OCI-LY7 (cell line): ENCODE measurements at regions not wholly inside any gene's neighbourhood (a gene's known extent, or its start where the extent isn't known, plus 50 kb on each side); places are given as distances from the start of the nearest gene placed in this dataset.
A peak's percentile ranks its signal among the peaks of the same experiment; 100 is the strongest.

Experiments
- BruUV-seq: library from RNA; stranded (reverse); fragments of 400-500 nt; replicated peaks from 2 replicates; lab custom pipeline; 2021; lab: Mats Ljungman, UMichigan
- CTCF ChIA-PET: fragments of 300-600 bp; sonication (Branson Sonifier 250); formaldehyde crosslinking; loops from one replicate; lab custom pipeline; 2022; ENCODE audit warnings: antibody characterized with exemption; ENCODE audit not compliant: unreplicated experiment; lab: Charles Lee
- POLR2A ChIA-PET: fragments of 300-600 bp; sonication (Branson Sonifier 250); formaldehyde crosslinking; loops from one replicate; lab custom pipeline; 2022; ENCODE audit warnings: antibody characterized with exemption; lab: Charles Lee
- DNase-seq: peaks from one replicate; pipeline ENCODE4 v3.0.0-alpha.2; 2015; ENCODE audit warnings: low spot score
- H2AFZ ChIP-seq: fragments of 200-600 bp; sonication (generic), shearing (Covaris generic); 2 replicates; pipeline ENCODE4 v1.6.1; 2014; ENCODE audit warnings: mild to moderate bottlenecking, antibody characterized with exemption, low read length, moderate library complexity
- H3K27ac ChIP-seq: fragments of 200-600 bp; sonication (generic); 2 replicates; pipeline ENCODE4 v1.5.1; 2014; ENCODE audit warnings: mixed run types, low read depth, mild to moderate bottlenecking, moderate library complexity, low read length, inconsistent platforms; ENCODE audit not compliant: poor library complexity, severe bottlenecking
- H3K36me3 ChIP-seq: fragments of 200-600 bp; sonication (generic); 2 replicates; pipeline ENCODE4 v1.6.1; 2014; ENCODE audit warnings: mild to moderate bottlenecking, antibody characterized with exemption, low read length, moderate library complexity, mixed read lengths; ENCODE audit not compliant: insufficient read depth
- H3K4me1 ChIP-seq: fragments of 200-600 bp; sonication (generic); 2 replicates; pipeline ENCODE4 v1.5.1; 2014; ENCODE audit warnings: mild to moderate bottlenecking, low read length; ENCODE audit not compliant: insufficient read depth, poor library complexity, severe bottlenecking
- H3K4me2 ChIP-seq: fragments of 200-600 bp; sonication (generic); 2 replicates; pipeline ENCODE4 v1.6.1; 2014; ENCODE audit warnings: mild to moderate bottlenecking, low read length
- H3K4me3 ChIP-seq: fragments of 200-600 bp; sonication (generic); 2 replicates; pipeline ENCODE4 v1.5.1; 2014; ENCODE audit warnings: mild to moderate bottlenecking, low read depth, low read length; ENCODE audit not compliant: poor library complexity, severe bottlenecking
- H3K79me2 ChIP-seq: fragments of 200-600 bp; sonication (generic); 2 replicates; pipeline ENCODE4 v1.6.1; 2016; ENCODE audit warnings: low read depth, mild to moderate bottlenecking, low read length, moderate library complexity, mixed read lengths; ENCODE audit not compliant: insufficient read depth
- H3K9me2 ChIP-seq: fragments of 200-600 bp; sonication (generic); 2 replicates; pipeline ENCODE4 v1.6.1; 2016; ENCODE audit warnings: mild to moderate bottlenecking, low read length, mixed read lengths; ENCODE audit not compliant: insufficient read depth
- H3K9me3 ChIP-seq: fragments of 200-600 bp; sonication (generic); 2 replicates; pipeline ENCODE4 v1.6.1; 2014; ENCODE audit warnings: mild to moderate bottlenecking, mixed run types, low read length, mixed read lengths
- H4K20me1 ChIP-seq: fragments of 200-600 bp; sonication (generic); 2 replicates; pipeline ENCODE4 v1.6.1; 2014; ENCODE audit warnings: mild to moderate bottlenecking, antibody characterized with exemption, low read length, moderate library complexity, mixed read lengths; ENCODE audit not compliant: insufficient read depth
- EZH2phosphoT487 ChIP-seq: fragments of 200-600 bp; sonication (generic); IDR thresholded peaks from 2 replicates; pipeline ENCODE4 v1.6.1; 2018; ENCODE audit warnings: low read depth, borderline replicate concordance, mild to moderate bottlenecking, mixed run types, antibody characterized with exemption, low read length, moderate library complexity, mixed read lengths
- intact Hi-C: fragments of 100-400 bp; cut with micrococcal nuclease; formaldehyde crosslinking; loops from one replicate; pipeline ENCODE4 v1.10.0; 2022; ENCODE audit not compliant: unreplicated experiment
- TF ChIP-seq, protein P1 (sequence below): fragments of 200-600 bp; sonication (generic); conservative IDR thresholded peaks from 2 replicates; pipeline ENCODE4 v1.5.1; 2014; ENCODE audit warnings: mild to moderate bottlenecking, antibody characterized with exemption, low read length, moderate library complexity, mixed read lengths

DNA sequence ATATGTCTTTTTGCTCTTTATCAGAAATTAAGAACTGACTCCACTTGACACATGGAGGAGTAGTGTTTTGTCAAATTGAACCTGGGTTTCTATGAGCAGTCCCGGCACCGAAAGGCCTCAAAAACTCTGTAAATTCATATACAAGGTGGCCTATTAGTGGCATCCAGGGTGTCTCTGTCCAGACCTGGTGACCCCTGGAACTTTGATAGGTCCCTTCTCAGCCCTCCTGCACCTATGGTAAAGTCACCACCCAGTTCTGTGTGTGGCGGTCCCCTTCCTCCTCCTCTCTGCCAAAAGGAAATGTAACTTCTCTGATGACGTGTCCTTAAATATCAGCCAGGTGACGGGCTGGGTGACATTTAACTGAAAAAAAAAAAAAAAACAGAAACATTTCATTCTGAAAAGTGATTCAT lies 204.0 kb upstream of the FOXN3 start:
- H3K36me3 ChIP-seq = no peaks in the 10 kb centered on the region
- ChIA-PET POLR2A (no interaction called here), CTCF (no interaction called here)
- peaks cover 38% of the 10 kb centered on the region for H3K4me1 ChIP-seq
- no peaks in the 10 kb centered on the region for H3K9me2 ChIP-seq
- no TSS peak for BruUV-seq
- H2AFZ ChIP-seq = peak overlapping the region; percentile 96; the same call in 1 of the 2 replicates
- no peak overlapping the region for H3K4me3 ChIP-seq
- peak overlapping the region; percentile 89 for H3K4me2 ChIP-seq
- TF ChIP-seq, protein P1, sequence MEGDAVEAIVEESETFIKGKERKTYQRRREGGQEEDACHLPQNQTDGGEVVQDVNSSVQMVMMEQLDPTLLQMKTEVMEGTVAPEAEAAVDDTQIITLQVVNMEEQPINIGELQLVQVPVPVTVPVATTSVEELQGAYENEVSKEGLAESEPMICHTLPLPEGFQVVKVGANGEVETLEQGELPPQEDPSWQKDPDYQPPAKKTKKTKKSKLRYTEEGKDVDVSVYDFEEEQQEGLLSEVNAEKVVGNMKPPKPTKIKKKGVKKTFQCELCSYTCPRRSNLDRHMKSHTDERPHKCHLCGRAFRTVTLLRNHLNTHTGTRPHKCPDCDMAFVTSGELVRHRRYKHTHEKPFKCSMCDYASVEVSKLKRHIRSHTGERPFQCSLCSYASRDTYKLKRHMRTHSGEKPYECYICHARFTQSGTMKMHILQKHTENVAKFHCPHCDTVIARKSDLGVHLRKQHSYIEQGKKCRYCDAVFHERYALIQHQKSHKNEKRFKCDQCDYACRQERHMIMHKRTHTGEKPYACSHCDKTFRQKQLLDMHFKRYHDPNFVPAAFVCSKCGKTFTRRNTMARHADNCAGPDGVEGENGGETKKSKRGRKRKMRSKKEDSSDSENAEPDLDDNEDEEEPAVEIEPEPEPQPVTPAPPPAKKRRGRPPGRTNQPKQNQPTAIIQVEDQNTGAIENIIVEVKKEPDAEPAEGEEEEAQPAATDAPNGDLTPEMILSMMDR = no peak
- DNase-seq = peak; percentile 36
- intact Hi-C loops = no loop called here
- peaks cover 27% of the 10 kb centered on the region for H3K79me2 ChIP-seq
- no peak overlapping the region for H3K27ac ChIP-seq
- no peaks in the 10 kb centered on the region for H3K9me3 ChIP-seq
- no peaks in the 10 kb centered on the region for H4K20me1 ChIP-seq

DNA sequence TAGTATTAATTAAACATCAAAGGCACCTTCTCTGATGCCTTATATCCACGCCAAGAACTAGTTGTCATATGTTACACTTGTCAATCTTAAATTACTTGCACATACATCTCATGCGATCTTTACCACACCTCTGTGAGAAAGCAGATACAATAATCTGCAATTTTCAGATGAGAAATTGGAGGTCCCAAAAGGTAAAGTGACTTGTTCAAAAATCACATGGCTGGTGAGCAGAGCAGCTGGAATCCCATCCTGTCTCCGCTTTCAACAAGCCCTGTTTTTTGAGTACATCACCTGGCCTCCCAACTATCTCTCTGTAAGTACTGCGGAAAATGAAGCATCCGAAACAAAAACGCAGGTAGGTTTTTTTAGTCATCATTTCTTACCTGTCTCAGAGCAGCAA lies 203.4 kb upstream of the FOXN3 start:
- peak overlapping the region; percentile 89 for H3K4me2 ChIP-seq
- DNase-seq = no peak
- H2AFZ ChIP-seq = peak overlapping the region; percentile 96; the same call in 1 of the 2 replicates
- H4K20me1 ChIP-seq = no peaks in the 10 kb centered on the region
- TF ChIP-seq, protein P1 = no peak
- TF ChIP-seq EZH2phosphoT487 = no peak
- H3K79me2 ChIP-seq = peaks cover 33% of the 10 kb centered on the region
- no TSS peak for BruUV-seq
- H3K4me3 ChIP-seq = no peak overlapping the region
- H3K9me2 ChIP-seq = no peaks in the 10 kb centered on the region
- ChIA-PET POLR2A (interaction anchor here (1.0 to 3.5 kb wide), 2 partner anchors 127 to 191 kb away, joined by 4 to 21 read pairs; no protein-coding TSS in a partner anchor), CTCF (no interaction called here)
- intact Hi-C loops = no loop called here
- H3K9me3 ChIP-seq = no peaks in the 10 kb centered on the region
- peaks cover 43% of the 10 kb centered on the region for H3K4me1 ChIP-seq
- H3K27ac ChIP-seq = no peak overlapping the region
- no peaks in the 10 kb centered on the region for H3K36me3 ChIP-seq

DNA sequence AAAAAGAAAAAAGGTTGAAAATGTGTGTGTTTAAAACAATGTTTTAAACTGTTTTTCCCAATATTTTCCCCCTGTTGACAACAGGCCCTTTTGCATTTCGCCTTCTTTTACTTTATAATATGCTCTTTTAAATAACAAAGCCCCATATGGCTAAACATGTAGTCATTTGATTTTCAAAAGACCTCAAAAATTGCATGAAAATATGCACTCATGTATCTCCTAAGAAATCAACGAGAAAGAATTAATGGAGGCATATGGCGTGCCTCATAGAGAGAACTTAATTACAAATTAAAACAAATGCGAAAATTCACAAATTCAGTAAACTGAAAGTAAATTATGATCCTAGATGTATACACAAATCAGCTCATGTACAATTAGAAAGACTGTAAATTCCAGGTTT lies 202.6 kb upstream of the FOXN3 start:
- Histone ChIP-seq H4K20me1 (no peaks in the 10 kb centered on the region), H3K36me3 (no peaks in the 10 kb centered on the region), H3K4me1 (peaks cover 51% of the 10 kb centered on the region), H3K9me2 (no peaks in the 10 kb centered on the region), H3K79me2 (peaks cover 41% of the 10 kb centered on the region), H3K4me3 (peak overlapping the region; percentile 81), H2AFZ (peak overlapping the region; percentile 96), H3K27ac (peak overlapping the region; percentile 43), H3K4me2 (peak overlapping the region; percentile 89), H3K9me3 (no peaks in the 10 kb centered on the region)
- intact Hi-C loops = loop anchor here (2.0 to 5.0 kb wide), 4 partner anchors 153 to 763 kb away; partner anchors contain the start of gene FOXN3
- BruUV-seq = no TSS peak
- DNase-seq = peak; percentile 7
- TF ChIP-seq, protein P1 = 0 out of 2 replicates have a peak, but pooled peaks have one; percentile 3
- TF ChIP-seq EZH2phosphoT487 = no peak
- POLR2A ChIA-PET = interaction anchor here (1.0 to 3.5 kb wide), 2 partner anchors 126 to 190 kb away, joined by 4 to 21 read pairs; no protein-coding TSS in a partner anchor
- CTCF ChIA-PET = no interaction called here
